ENCODE measurements at regions not wholly inside any gene's neighbourhood (a gene's known extent, or its start where the extent isn't known, plus 50 kb on each side); places are given as distances from the start of the nearest gene placed in this dataset.

GRCh38 chr7:38002689-38003088 is 82.2 kb downstream of the EPDR1 start:
- peaks cover 6% of the 10 kb centered on the region for H3K9me3 Mint-ChIP-seq
- no peaks in the 10 kb centered on the region for H3K36me3 Mint-ChIP-seq (ENCODE audit: insufficient read depth)
- no peak overlapping the region for H3K4me3 Mint-ChIP-seq
- ATAC-seq (no peak), DNase-seq (no peak)
- no peaks in the 10 kb centered on the region for H3K4me1 Mint-ChIP-seq (ENCODE audit: low read depth)
- H3K27me3 Mint-ChIP-seq (ENCODE audit: low read depth), result peaks cover 3% of the 10 kb centered on the region

- ATAC-seq (no peak), DNase-seq (no peak)
- Mint-ChIP-seq H3K27me3 (ENCODE audit: low read depth) (peaks cover 3% of the 10 kb centered on the region), H3K4me1 (ENCODE audit: low read depth) (no peaks in the 10 kb centered on the region), H3K4me3 (no peak overlapping the region), H3K9me3 (peaks cover 20% of the 10 kb centered on the region), H3K36me3 (ENCODE audit: insufficient read depth) (no peaks in the 10 kb centered on the region)
Measured at GRCh38 chr7:38006559-38006958, 86.1 kb downstream of the EPDR1 start.

GRCh38 chr7:38007096-38007495 is 86.7 kb downstream of the EPDR1 start:
- ATAC-seq, result no peak
- no peak for DNase-seq
- Mint-ChIP-seq H3K4me1 (ENCODE audit: low read depth) (no peaks in the 10 kb centered on the region), H3K4me3 (no peak overlapping the region), H3K36me3 (ENCODE audit: insufficient read depth) (no peaks in the 10 kb centered on the region), H3K27me3 (ENCODE audit: low read depth) (peaks cover 3% of the 10 kb centered on the region), H3K9me3 (peaks cover 16% of the 10 kb centered on the region)

- Mint-ChIP-seq H3K4me3 (no peak overlapping the region), H3K27me3 (ENCODE audit: low read depth) (peaks cover 9% of the 10 kb centered on the region), H3K4me1 (ENCODE audit: low read depth) (no peaks in the 10 kb centered on the region), H3K9me3 (peaks cover 14% of the 10 kb centered on the region), H3K36me3 (ENCODE audit: insufficient read depth) (no peaks in the 10 kb centered on the region)
- ATAC-seq (no peak), DNase-seq (no peak)
Measured at GRCh38 chr7:38013246-38013645, 92.8 kb downstream of the EPDR1 start.

- Mint-ChIP-seq H3K4me1 (ENCODE audit: low read depth) (no peaks in the 10 kb centered on the region), H3K27me3 (ENCODE audit: low read depth) (peaks cover 9% of the 10 kb centered on the region), H3K36me3 (ENCODE audit: insufficient read depth) (no peaks in the 10 kb centered on the region), H3K4me3 (no peak overlapping the region), H3K9me3 (no peaks in the 10 kb centered on the region)
- ATAC-seq (no peak), DNase-seq (no peak)
Measured at GRCh38 chr7:38016567-38016966, 96.1 kb downstream of the EPDR1 start.

GRCh38 chr7:38017320-38017719 is 96.9 kb downstream of the EPDR1 start:
- peaks cover 9% of the 10 kb centered on the region for H3K27me3 Mint-ChIP-seq (ENCODE audit: low read depth)
- DNase-seq (no peak), ATAC-seq (no peak)
- no peak overlapping the region for H3K4me3 Mint-ChIP-seq
- no peaks in the 10 kb centered on the region for H3K36me3 Mint-ChIP-seq (ENCODE audit: insufficient read depth)
- no peaks in the 10 kb centered on the region for H3K9me3 Mint-ChIP-seq
- H3K4me1 Mint-ChIP-seq (ENCODE audit: low read depth), result no peaks in the 10 kb centered on the region

GRCh38 chr7:38020121-38020785 is 99.8 kb downstream of the EPDR1 start:
- ATAC-seq, result no peak
- Mint-ChIP-seq H3K27me3 (ENCODE audit: low read depth) (peaks cover 5% of the 10 kb centered on the region), H3K9me3 (no peaks in the 10 kb centered on the region), H3K36me3 (ENCODE audit: insufficient read depth) (no peaks in the 10 kb centered on the region), H3K4me1 (ENCODE audit: low read depth) (no peaks in the 10 kb centered on the region), H3K4me3 (no peak overlapping the region)
- no peak for DNase-seq

- H3K27me3 Mint-ChIP-seq (ENCODE audit: low read depth), result peaks cover 5% of the 10 kb centered on the region
- no peak for ATAC-seq
- no peaks in the 10 kb centered on the region for H3K4me1 Mint-ChIP-seq (ENCODE audit: low read depth)
Measured at GRCh38 chr7:38021892-38022291, 101.5 kb downstream of the EPDR1 start.

GRCh38 chr7:38025815-38026214 is 105.4 kb downstream of the EPDR1 start:
- H3K36me3 Mint-ChIP-seq (ENCODE audit: insufficient read depth), result no peaks in the 10 kb centered on the region
- DNase-seq, result no peak
- no peak for ATAC-seq
- H3K4me3 Mint-ChIP-seq, result no peak overlapping the region
- H3K4me1 Mint-ChIP-seq (ENCODE audit: low read depth), result no peaks in the 10 kb centered on the region
- no peaks in the 10 kb centered on the region for H3K9me3 Mint-ChIP-seq
- H3K27me3 Mint-ChIP-seq (ENCODE audit: low read depth), result no peaks in the 10 kb centered on the region

More at GRCh38 chr7:38021892-38022291, 101.5 kb downstream of the EPDR1 start:
- H3K36me3 Mint-ChIP-seq (ENCODE audit: insufficient read depth), result no peaks in the 10 kb centered on the region
- no peaks in the 10 kb centered on the region for H3K9me3 Mint-ChIP-seq
- H3K4me3 Mint-ChIP-seq, result no peak overlapping the region
- no peak for DNase-seq

- no peak for ATAC-seq
- no peaks in the 10 kb centered on the region for H3K4me1 Mint-ChIP-seq (ENCODE audit: low read depth)
- DNase-seq, result no peak
- H3K9me3 Mint-ChIP-seq, result no peaks in the 10 kb centered on the region
- no peaks in the 10 kb centered on the region for H3K27me3 Mint-ChIP-seq (ENCODE audit: low read depth)
- no peaks in the 10 kb centered on the region for H3K36me3 Mint-ChIP-seq (ENCODE audit: insufficient read depth)
- H3K4me3 Mint-ChIP-seq, result no peak overlapping the region
Measured at GRCh38 chr7:38027884-38028455, 107.5 kb downstream of the EPDR1 start.

- DNase-seq (no peak), ATAC-seq (no peak)
- Mint-ChIP-seq H3K36me3 (ENCODE audit: insufficient read depth) (no peaks in the 10 kb centered on the region), H3K9me3 (no peaks in the 10 kb centered on the region), H3K27me3 (ENCODE audit: low read depth) (peaks cover 7% of the 10 kb centered on the region), H3K4me3 (no peak overlapping the region), H3K4me1 (ENCODE audit: low read depth) (no peaks in the 10 kb centered on the region)
Measured at GRCh38 chr7:38034062-38034908, 113.8 kb downstream of the EPDR1 start.

GRCh38 chr7:38040831-38041230 is 120.4 kb downstream of the EPDR1 start:
- H3K4me3 Mint-ChIP-seq, result no peak overlapping the region
- no peaks in the 10 kb centered on the region for H3K4me1 Mint-ChIP-seq (ENCODE audit: low read depth)
- ATAC-seq, result no peak
- H3K27me3 Mint-ChIP-seq (ENCODE audit: low read depth), result peaks cover 2% of the 10 kb centered on the region
- DNase-seq, result no peak
- no peaks in the 10 kb centered on the region for H3K9me3 Mint-ChIP-seq
- H3K36me3 Mint-ChIP-seq (ENCODE audit: insufficient read depth), result no peaks in the 10 kb centered on the region

GRCh38 chr7:38049679-38050078 is 128.4 kb upstream of the STARD3NL start:
- Mint-ChIP-seq H3K9me3 (peaks cover 13% of the 10 kb centered on the region), H3K4me1 (ENCODE audit: low read depth) (no peaks in the 10 kb centered on the region), H3K27me3 (ENCODE audit: low read depth) (peaks cover 12% of the 10 kb centered on the region), H3K4me3 (no peak overlapping the region), H3K36me3 (ENCODE audit: insufficient read depth) (no peaks in the 10 kb centered on the region)
- DNase-seq (no peak), ATAC-seq (no peak)

GRCh38 chr7:38051311-38051710 is 126.7 kb upstream of the STARD3NL start:
- H3K9me3 Mint-ChIP-seq, result peaks cover 13% of the 10 kb centered on the region
- no peaks in the 10 kb centered on the region for H3K36me3 Mint-ChIP-seq (ENCODE audit: insufficient read depth)
- DNase-seq, result no peak
- no peaks in the 10 kb centered on the region for H3K4me1 Mint-ChIP-seq (ENCODE audit: low read depth)
- no peak for ATAC-seq
- H3K27me3 Mint-ChIP-seq (ENCODE audit: low read depth), result peaks cover 14% of the 10 kb centered on the region
- no peak overlapping the region for H3K4me3 Mint-ChIP-seq

GRCh38 chr7:38051786-38052185 is 126.3 kb upstream of the STARD3NL start:
- DNase-seq (no peak), ATAC-seq (no peak)
- peaks cover 14% of the 10 kb centered on the region for H3K27me3 Mint-ChIP-seq (ENCODE audit: low read depth)
- peaks cover 13% of the 10 kb centered on the region for H3K9me3 Mint-ChIP-seq
- no peak overlapping the region for H3K4me3 Mint-ChIP-seq
- H3K4me1 Mint-ChIP-seq (ENCODE audit: low read depth), result no peaks in the 10 kb centered on the region
- H3K36me3 Mint-ChIP-seq (ENCODE audit: insufficient read depth), result no peaks in the 10 kb centered on the region

Measured in activated T-cell treated with anti-CD3 and anti-CD28 coated beads, Interleukin-2, amount 50 U/mL, for 4 hours (primary cell).